Mesothelial cell of epicardium (in vitro differentiated cells): ENCODE measurements at regions not wholly inside any gene's neighbourhood (a gene's known extent, or its start where the extent isn't known, plus 50 kb on each side); places are given as distances from the start of the nearest gene placed in this dataset.

ENCODE experiments used
- DNase-seq, 2 experiments: peaks; one replicate each; pipeline ENCODE4 v3.0.0; 2021; ENCODE audit warnings: low spot score in 2 of 2; ENCODE audit not compliant: unreplicated experiment in 2 of 2
- H3K27ac Mint-ChIP-seq: 2 replicates; pipeline ENCODE4 v1.8.0; 2021; ENCODE audit warnings: mixed read lengths
- H3K27me3 Mint-ChIP-seq: 2 replicates; pipeline ENCODE4 v1.8.0; 2021; ENCODE audit warnings: low read depth, mixed read lengths
- H3K36me3 Mint-ChIP-seq: 2 replicates; pipeline ENCODE4 v1.8.0; 2021; ENCODE audit warnings: mixed read lengths
- H3K4me1 Mint-ChIP-seq: 2 replicates; pipeline ENCODE4 v1.8.0; 2021; ENCODE audit warnings: mixed read lengths
- H3K4me3 Mint-ChIP-seq: 2 replicates; pipeline ENCODE4 v1.8.0; 2021; ENCODE audit warnings: mild to moderate bottlenecking, moderate library complexity, mixed read lengths
- H3K9me3 Mint-ChIP-seq: 2 replicates; pipeline ENCODE4 v1.8.0; 2021; ENCODE audit warnings: mixed read lengths
- CTCF ChIP-seq: fragments of 200-600 bp; sonication (generic); IDR thresholded peaks from one replicate; pipeline ENCODE4 v1.5.0; 2021; ENCODE audit warnings: antibody characterized with exemption; ENCODE audit not compliant: unreplicated experiment

- TF ChIP-seq CTCF, result no peak
- Mint-ChIP-seq H3K4me1 (peaks cover 16% of the 10 kb centered on the region), H3K4me3 (no peak overlapping the region), H3K27me3 (peaks cover 2% of the 10 kb centered on the region), H3K27ac (no peak overlapping the region), H3K9me3 (peaks cover 5% of the 10 kb centered on the region), H3K36me3 (no peaks in the 10 kb centered on the region)
- no peak for DNase-seq
These were observed 443.2 kb upstream of the ID2 start for GRCh38 chr2:8238521-8239230.

GRCh38 chr2:8239531-8240088 lies 442.2 kb upstream of the ID2 start:
- no peaks in the 10 kb centered on the region for H3K36me3 Mint-ChIP-seq
- no peak for DNase-seq
- peaks cover 16% of the 10 kb centered on the region for H3K4me1 Mint-ChIP-seq
- no peak overlapping the region for H3K4me3 Mint-ChIP-seq
- peaks cover 2% of the 10 kb centered on the region for H3K27me3 Mint-ChIP-seq
- H3K27ac Mint-ChIP-seq, result no peak overlapping the region
- TF ChIP-seq CTCF, result no peak
- H3K9me3 Mint-ChIP-seq, result peaks cover 12% of the 10 kb centered on the region

- TF ChIP-seq CTCF, result no peak
- peaks cover 16% of the 10 kb centered on the region for H3K4me1 Mint-ChIP-seq
- H3K36me3 Mint-ChIP-seq, result no peaks in the 10 kb centered on the region
- peaks cover 2% of the 10 kb centered on the region for H3K27me3 Mint-ChIP-seq
- no peak overlapping the region for H3K4me3 Mint-ChIP-seq
- no peak overlapping the region for H3K27ac Mint-ChIP-seq
- peaks cover 19% of the 10 kb centered on the region for H3K9me3 Mint-ChIP-seq
- no peak for DNase-seq
These were observed 440.5 kb upstream of the ID2 start for GRCh38 chr2:8241317-8241716.

GRCh38 chr2:8242739-8243138 lies 439.1 kb upstream of the ID2 start:
- DNase-seq, result no peak
- no peak for TF ChIP-seq CTCF
- H3K36me3 Mint-ChIP-seq, result no peaks in the 10 kb centered on the region
- H3K27ac Mint-ChIP-seq, result no peak overlapping the region
- peaks cover 21% of the 10 kb centered on the region for H3K9me3 Mint-ChIP-seq
- H3K27me3 Mint-ChIP-seq, result no peaks in the 10 kb centered on the region
- H3K4me1 Mint-ChIP-seq, result peaks cover 16% of the 10 kb centered on the region
- no peak overlapping the region for H3K4me3 Mint-ChIP-seq

GRCh38 chr2:8243748-8244400 lies 438.0 kb upstream of the ID2 start:
- Mint-ChIP-seq H3K4me1 (peaks cover 13% of the 10 kb centered on the region), H3K36me3 (no peaks in the 10 kb centered on the region), H3K27me3 (no peaks in the 10 kb centered on the region), H3K9me3 (peaks cover 21% of the 10 kb centered on the region), H3K27ac (no peak overlapping the region), H3K4me3 (no peak overlapping the region)
- DNase-seq, result no peak
- no peak for TF ChIP-seq CTCF
